Nephron (organoid): ENCODE measurements at regions not wholly inside any gene's neighbourhood (a gene's known extent, or its start where the extent isn't known, plus 50 kb on each side); places are given as distances from the start of the nearest gene placed in this dataset.

Experiments
- H3K27ac Mint-ChIP-seq, 3 experiments: 2 replicates each; pipeline ENCODE4 v1.8.0; 2020; ENCODE audit warnings: mixed read lengths in 3 of 3, mild to moderate bottlenecking in 2 of 3, moderate library complexity in 1 of 3
- H3K27me3 Mint-ChIP-seq: 2 replicates; pipeline ENCODE4 v1.8.0; 2021; ENCODE audit warnings: low read depth, mild to moderate bottlenecking, moderate library complexity, mixed read lengths
- H3K36me3 Mint-ChIP-seq: 2 replicates; pipeline ENCODE4 v1.8.0; 2020; ENCODE audit warnings: low read depth, mixed read lengths
- H3K4me1 Mint-ChIP-seq: 2 replicates; pipeline ENCODE4 v1.8.0; 2020; ENCODE audit warnings: mixed read lengths
- H3K4me3 Mint-ChIP-seq, 3 experiments: 2 replicates each; pipeline ENCODE4 v1.8.0; 2020; ENCODE audit warnings: mild to moderate bottlenecking in 3 of 3, mixed read lengths in 3 of 3, moderate library complexity in 2 of 3
- H3K9me3 Mint-ChIP-seq: 2 replicates; pipeline ENCODE4 v1.8.0; 2020; ENCODE audit warnings: mixed read lengths
- TF ChIP-seq, protein P1 (sequence below), 3 experiments: fragments of 200-600 bp; sonication (generic); IDR thresholded peaks; one replicate each; pipeline ENCODE4 v1.5.0; 2021; ENCODE audit warnings: antibody characterized with exemption in 3 of 3; ENCODE audit not compliant: unreplicated experiment in 3 of 3

DNA sequence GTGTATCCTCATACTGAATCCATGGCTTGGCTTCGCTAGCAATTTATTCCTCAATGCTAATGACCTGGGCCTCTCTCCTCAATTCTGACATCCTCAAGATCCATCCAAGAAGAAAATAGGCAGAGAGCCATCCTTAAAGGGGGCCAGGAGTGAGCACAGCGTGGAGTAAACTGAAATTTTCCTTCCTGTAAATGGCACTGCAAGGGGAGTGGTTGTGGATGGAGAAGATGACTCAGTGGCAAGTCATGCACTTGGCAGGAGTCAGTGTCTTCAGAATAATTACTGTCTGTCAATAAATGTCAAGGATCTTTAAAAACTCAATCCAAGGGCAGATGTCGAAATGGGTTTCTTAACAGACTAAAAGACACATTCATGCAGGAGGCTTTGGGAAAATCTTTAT is 88.0 kb upstream of the TMEM132C start:
- Mint-ChIP-seq H3K27me3 (peaks cover 15% of the 10 kb centered on the region), H3K4me3 (no peak overlapping the region), H3K36me3 (no peaks in the 10 kb centered on the region), H3K9me3 (no peaks in the 10 kb centered on the region), H3K27ac (no peak overlapping the region), H3K4me1 (no peaks in the 10 kb centered on the region)
- TF ChIP-seq, protein P1, sequence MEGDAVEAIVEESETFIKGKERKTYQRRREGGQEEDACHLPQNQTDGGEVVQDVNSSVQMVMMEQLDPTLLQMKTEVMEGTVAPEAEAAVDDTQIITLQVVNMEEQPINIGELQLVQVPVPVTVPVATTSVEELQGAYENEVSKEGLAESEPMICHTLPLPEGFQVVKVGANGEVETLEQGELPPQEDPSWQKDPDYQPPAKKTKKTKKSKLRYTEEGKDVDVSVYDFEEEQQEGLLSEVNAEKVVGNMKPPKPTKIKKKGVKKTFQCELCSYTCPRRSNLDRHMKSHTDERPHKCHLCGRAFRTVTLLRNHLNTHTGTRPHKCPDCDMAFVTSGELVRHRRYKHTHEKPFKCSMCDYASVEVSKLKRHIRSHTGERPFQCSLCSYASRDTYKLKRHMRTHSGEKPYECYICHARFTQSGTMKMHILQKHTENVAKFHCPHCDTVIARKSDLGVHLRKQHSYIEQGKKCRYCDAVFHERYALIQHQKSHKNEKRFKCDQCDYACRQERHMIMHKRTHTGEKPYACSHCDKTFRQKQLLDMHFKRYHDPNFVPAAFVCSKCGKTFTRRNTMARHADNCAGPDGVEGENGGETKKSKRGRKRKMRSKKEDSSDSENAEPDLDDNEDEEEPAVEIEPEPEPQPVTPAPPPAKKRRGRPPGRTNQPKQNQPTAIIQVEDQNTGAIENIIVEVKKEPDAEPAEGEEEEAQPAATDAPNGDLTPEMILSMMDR (IDR thresholded peaks at IDR 0.05; ENCODE audit: unreplicated experiment in 3 of 3) = no peak

DNA sequence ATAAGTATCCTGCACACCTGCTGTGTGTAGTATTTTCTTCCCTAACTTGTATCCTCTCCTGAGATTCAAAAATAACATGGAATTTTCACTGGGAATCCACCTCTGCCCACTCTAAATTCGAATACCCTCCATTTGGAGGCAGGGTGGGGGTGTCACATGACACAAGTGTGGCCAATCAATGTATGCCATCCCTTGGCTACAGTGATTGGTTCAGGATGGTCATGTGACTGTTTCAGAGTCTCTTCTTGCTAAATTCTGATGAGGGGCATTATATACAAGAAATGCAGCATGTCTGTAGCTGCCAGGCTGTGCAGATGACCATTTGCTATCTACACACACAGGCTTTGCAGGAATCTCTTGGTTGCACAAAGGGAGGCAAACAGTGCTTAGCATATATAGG is 86.8 kb upstream of the TMEM132C start:
- Mint-ChIP-seq H3K9me3 (no peaks in the 10 kb centered on the region), H3K27ac (no peak overlapping the region), H3K27me3 (peaks cover 15% of the 10 kb centered on the region), H3K4me1 (no peaks in the 10 kb centered on the region), H3K36me3 (no peaks in the 10 kb centered on the region), H3K4me3 (no peak overlapping the region)
- TF ChIP-seq, protein P1 (IDR thresholded peaks at IDR 0.05; ENCODE audit: unreplicated experiment in 3 of 3) = no peak

DNA sequence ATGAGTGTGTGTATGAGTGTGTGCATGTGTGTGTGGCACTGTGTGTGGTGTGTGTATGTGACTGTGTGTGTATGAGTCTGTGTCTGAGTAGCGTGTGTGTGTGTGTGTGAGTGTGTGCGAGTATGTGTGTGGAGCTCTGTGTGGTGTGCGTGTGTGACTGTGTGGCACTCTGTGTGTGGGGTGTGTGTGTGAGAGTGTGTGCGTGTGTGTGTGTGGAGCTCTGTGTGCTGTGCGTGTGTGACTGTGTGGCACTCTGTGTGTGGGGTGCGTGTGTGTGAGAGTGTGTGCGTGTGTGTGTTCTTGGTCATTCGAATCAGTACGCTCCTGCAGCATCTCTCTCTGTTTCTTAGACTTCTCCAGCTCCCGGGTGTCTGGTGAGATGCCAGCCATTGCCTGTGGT is 76.9 kb upstream of the TMEM132C start:
- H3K27ac Mint-ChIP-seq = no peak overlapping the region
- H3K4me3 Mint-ChIP-seq = no peak overlapping the region
- H3K27me3 Mint-ChIP-seq = peaks cover 6% of the 10 kb centered on the region
- H3K36me3 Mint-ChIP-seq = no peaks in the 10 kb centered on the region
- H3K4me1 Mint-ChIP-seq = no peaks in the 10 kb centered on the region
- TF ChIP-seq, protein P1 (IDR thresholded peaks at IDR 0.05; ENCODE audit: unreplicated experiment in 3 of 3) = no peak
- peaks cover 5% of the 10 kb centered on the region for H3K9me3 Mint-ChIP-seq

DNA sequence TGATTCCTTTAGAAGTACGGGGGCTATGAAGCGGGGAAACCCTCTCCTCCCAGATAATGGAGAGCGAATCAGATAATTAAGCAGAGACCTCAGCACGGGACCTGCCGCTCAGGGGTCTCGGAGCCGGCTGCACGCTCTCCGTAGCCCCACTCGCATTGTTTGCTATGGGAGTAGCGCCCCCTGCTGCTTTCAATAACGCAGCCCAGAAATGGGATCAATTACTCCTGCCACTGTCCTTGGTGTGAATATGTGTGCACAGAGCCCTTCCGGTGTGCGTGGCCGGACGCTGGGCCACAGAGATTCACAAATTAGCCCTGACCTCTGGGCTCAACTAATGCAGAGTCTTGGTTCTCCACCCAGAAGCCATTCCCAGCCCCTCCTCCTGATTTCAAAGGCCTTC is 76.4 kb upstream of the TMEM132C start:
- no peaks in the 10 kb centered on the region for H3K4me1 Mint-ChIP-seq
- peaks cover 6% of the 10 kb centered on the region for H3K27me3 Mint-ChIP-seq
- TF ChIP-seq, protein P1 (IDR thresholded peaks at IDR 0.05; ENCODE audit: unreplicated experiment in 3 of 3) = peak; percentile 37 to 61 (median 57)
- no peak overlapping the region for H3K27ac Mint-ChIP-seq
- H3K9me3 Mint-ChIP-seq = peaks cover 5% of the 10 kb centered on the region
- no peak overlapping the region for H3K4me3 Mint-ChIP-seq
- no peaks in the 10 kb centered on the region for H3K36me3 Mint-ChIP-seq

DNA sequence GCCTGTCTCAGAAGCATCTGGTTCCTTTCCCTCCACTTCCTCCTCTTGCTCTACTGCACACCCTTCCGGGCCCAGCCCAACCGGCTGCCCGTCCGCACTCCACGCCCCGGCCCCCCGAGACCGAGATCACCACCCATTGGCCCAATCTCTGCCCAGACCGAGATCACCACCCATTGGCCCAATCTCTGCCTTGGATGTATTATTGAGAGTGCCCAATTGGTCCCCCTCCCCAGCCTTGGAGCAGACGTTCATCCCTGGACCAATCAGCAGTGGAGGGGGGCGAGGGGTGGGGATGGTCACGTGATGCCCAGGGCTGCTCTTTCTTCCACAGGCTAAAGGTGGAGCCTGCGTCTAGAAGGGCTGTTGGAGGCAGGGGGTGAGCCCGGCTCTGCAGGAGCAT is 75.6 kb upstream of the TMEM132C start:
- Mint-ChIP-seq H3K27ac (no peak overlapping the region), H3K4me1 (no peaks in the 10 kb centered on the region), H3K36me3 (no peaks in the 10 kb centered on the region), H3K9me3 (peaks cover 5% of the 10 kb centered on the region), H3K4me3 (no peak overlapping the region), H3K27me3 (peaks cover 10% of the 10 kb centered on the region)
- TF ChIP-seq, protein P1 (IDR thresholded peaks at IDR 0.05; ENCODE audit: unreplicated experiment in 3 of 3) = no peak

DNA sequence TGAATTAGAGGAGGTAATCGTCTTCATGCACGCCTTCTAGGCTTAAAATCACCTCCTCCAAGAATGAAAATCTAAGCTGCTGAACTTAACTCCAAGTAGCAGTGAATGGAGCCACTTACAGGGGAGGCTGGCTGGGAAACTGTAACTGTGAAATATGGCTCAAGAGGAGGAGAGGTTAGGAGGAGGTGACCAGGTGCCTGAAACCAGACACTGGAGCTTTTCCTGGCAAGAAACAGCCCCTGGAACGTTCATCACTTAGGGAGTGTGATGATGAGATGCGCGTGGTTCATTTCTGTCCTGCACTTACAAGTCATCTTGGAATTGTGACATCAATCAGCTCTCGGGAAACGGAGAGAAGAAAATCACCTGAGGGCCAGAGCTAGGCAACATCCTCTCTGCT is 62.3 kb upstream of the TMEM132C start:
- TF ChIP-seq, protein P1 (IDR thresholded peaks at IDR 0.05; ENCODE audit: unreplicated experiment in 3 of 3) = no peak
- Mint-ChIP-seq H3K9me3 (peaks cover 9% of the 10 kb centered on the region), H3K27ac (no peak overlapping the region), H3K4me1 (no peaks in the 10 kb centered on the region), H3K27me3 (peaks cover 5% of the 10 kb centered on the region), H3K36me3 (no peaks in the 10 kb centered on the region), H3K4me3 (no peak overlapping the region)
